H1 (cell line): ENCODE measurements at regions not wholly inside any gene's neighbourhood (a gene's known extent, or its start where the extent isn't known, plus 50 kb on each side); places are given as distances from the start of the nearest gene placed in this dataset.

Experiments
- PHF8 ChIP-seq: fragments of 200-600 bp; sonication (generic); conservative IDR thresholded peaks from 2 replicates; pipeline ENCODE4 v1.7.1; 2012; ENCODE audit warnings: low read depth, mild to moderate bottlenecking, inconsistent platforms, low read length, moderate library complexity
- RAD21 ChIP-seq, 2 experiments: IDR thresholded peaks in 1 of 2; conservative IDR thresholded peaks in 1 of 2; 2 replicates each; pipeline ENCODE4 v1.6.1; 2011; ENCODE audit warnings: low read depth in 2 of 2, low read length in 2 of 2, improper control_type of control experiment in 1 of 2, inconsistent platforms in 1 of 2, mild to moderate bottlenecking in 1 of 2, moderate library complexity in 1 of 2

GRCh38 chr3:99218468-99218867, 317.0 kb upstream of the DCBLD2 start (continued):
- TF ChIP-seq RAD21 (IDR thresholded peaks at IDR 0.05 in 1 of 2, conservative IDR thresholded peaks at IDR 0.05 in 1 of 2; ENCODE audit: low read depth in 2 of 2, low read length in 2 of 2) (peak; percentile 50 to 68), PHF8 (no peak)
